Neural cell (in vitro differentiated cells): ENCODE measurements at regions not wholly inside any gene's neighbourhood (a gene's known extent, or its start where the extent isn't known, plus 50 kb on each side); places are given as distances from the start of the nearest gene placed in this dataset.

ENCODE experiments used
- H2AFZ ChIP-seq: fragments of 200-600, 300-800 bp; sonication (generic), shearing (Covaris generic); 2 replicates; pipeline ENCODE4 v1.6.0; 2014; ENCODE audit warnings: low read depth, mild to moderate bottlenecking, antibody characterized with exemption, low read length, moderate library complexity
- H3F3A ChIP-seq: fragments of 200-600 bp; shearing (Covaris generic); 2 replicates; pipeline ENCODE4 v1.6.1; 2016; ENCODE audit warnings: mild to moderate bottlenecking, moderate library complexity, mixed read lengths, antibody characterized with exemption, low read length; ENCODE audit not compliant: insufficient read depth, poor library complexity, severe bottlenecking
- H3K27ac ChIP-seq: fragments of 200-600, 300-800 bp; sonication (generic), shearing (Covaris generic); 2 replicates; pipeline ENCODE4 v1.5.1; 2014; ENCODE audit warnings: mild to moderate bottlenecking, low read length, moderate library complexity
- H3K27me3 ChIP-seq: fragments of 300-800, 200-600 bp; sonication (generic), shearing (Covaris generic); 2 replicates; pipeline ENCODE4 v1.6.0; 2014; ENCODE audit warnings: mild to moderate bottlenecking, low read depth, low read length, moderate library complexity; ENCODE audit not compliant: insufficient read depth
- H3K36me3 ChIP-seq: fragments of 300-800, 200-600 bp; sonication (generic), shearing (Covaris generic); 2 replicates; pipeline ENCODE4 v1.5.1; 2014; ENCODE audit warnings: mild to moderate bottlenecking, antibody characterized with exemption, low read length, moderate library complexity; ENCODE audit not compliant: insufficient read depth
- H3K4me2 ChIP-seq: fragments of 300-800, 200-600 bp; sonication (generic), shearing (Covaris generic); 2 replicates; pipeline ENCODE4 v1.6.0; 2014; ENCODE audit warnings: mild to moderate bottlenecking, low read length
- H3K4me3 ChIP-seq: fragments of 300-800, 200-600 bp; sonication (generic), shearing (Covaris generic); 2 replicates; pipeline ENCODE4 v1.5.1; 2014; ENCODE audit warnings: mild to moderate bottlenecking, low read length, moderate library complexity
- H3K79me2 ChIP-seq: fragments of 200-600 bp; shearing (Covaris generic); replicated peaks from 2 replicates; pipeline ENCODE4 v1.6.0; 2014; ENCODE audit warnings: mild to moderate bottlenecking, low read length, moderate library complexity; ENCODE audit not compliant: insufficient read depth
- H3K9ac ChIP-seq: fragments of 300-800, 200-600 bp; sonication (generic), shearing (Covaris generic); 2 replicates; pipeline ENCODE4 v1.6.1; 2016; ENCODE audit warnings: mild to moderate bottlenecking, low read length, mixed read lengths
- H3K9me2 ChIP-seq: fragments of 200-600 bp; shearing (Covaris generic); 2 replicates; pipeline ENCODE4 v1.6.1; 2016; ENCODE audit warnings: mild to moderate bottlenecking, low read length, mixed read lengths; ENCODE audit not compliant: insufficient read depth
- H3K9me3 ChIP-seq: fragments of 200-600, 300-800 bp; sonication (generic), shearing (Covaris generic); 2 replicates; pipeline ENCODE4 v1.6.1; 2016; ENCODE audit warnings: mild to moderate bottlenecking, mixed run types, low read length, moderate library complexity, mixed read lengths
- H4K20me1 ChIP-seq: fragments of 200-600 bp; shearing (Covaris generic); 2 replicates; pipeline ENCODE4 v1.6.1; 2016; ENCODE audit warnings: mild to moderate bottlenecking, mixed run types; ENCODE audit not compliant: insufficient read depth
- CTCF ChIP-seq: fragments of 450-650 bp; IDR thresholded peaks from 2 replicates; pipeline ENCODE4 v1.5.1; 2014; ENCODE audit warnings: antibody characterized with exemption, mild to moderate bottlenecking, moderate library complexity; ENCODE audit not compliant: poor library complexity, severe bottlenecking
- EP300 ChIP-seq: fragments of 450-650 bp; conservative IDR thresholded peaks from 2 replicates; pipeline ENCODE4 v1.6.1; 2014; ENCODE audit warnings: antibody characterized with exemption, mild to moderate bottlenecking, moderate library complexity; ENCODE audit not compliant: poor library complexity, severe bottlenecking
- EZH2 ChIP-seq: fragments of 200-600, 300-800 bp; shearing (Covaris generic), sonication (generic); IDR thresholded peaks from 2 replicates; pipeline ENCODE4 v1.6.1; 2014; ENCODE audit warnings: antibody characterized with exemption, low read length, borderline replicate concordance, mild to moderate bottlenecking; ENCODE audit not compliant: insufficient read depth, poor library complexity, severe bottlenecking
- MXI1 ChIP-seq: fragments of 450-650 bp; conservative IDR thresholded peaks from 2 replicates; pipeline ENCODE4 v1.6.1; 2014; ENCODE audit warnings: antibody characterized with exemption, mild to moderate bottlenecking; ENCODE audit not compliant: poor library complexity, severe bottlenecking
- POLR2AphosphoS5 ChIP-seq: IDR thresholded peaks from 2 replicates; pipeline ENCODE4 v1.6.1; 2012
- RAD21 ChIP-seq: fragments of 450-650 bp; conservative IDR thresholded peaks from 2 replicates; pipeline ENCODE4 v1.6.1; 2014; ENCODE audit warnings: antibody characterized with exemption, mild to moderate bottlenecking, moderate library complexity
- REST ChIP-seq: IDR thresholded peaks from 2 replicates; pipeline ENCODE4 v1.6.1; 2012; ENCODE audit warnings: borderline replicate concordance
- SMC3 ChIP-seq: fragments of 450-650 bp; conservative IDR thresholded peaks from 2 replicates; pipeline ENCODE4 v1.6.1; 2014; ENCODE audit warnings: antibody characterized with exemption, mild to moderate bottlenecking, moderate library complexity; ENCODE audit not compliant: poor library complexity
- TAF1 ChIP-seq: IDR thresholded peaks from 2 replicates; pipeline ENCODE4 v1.6.1; 2012; ENCODE audit warnings: low read depth

GRCh38 chr14:53793790-53794505, 162.7 kb downstream of the BMP4 start:
- Histone ChIP-seq H4K20me1 (no peaks in the 10 kb centered on the region), H3K36me3 (no peaks in the 10 kb centered on the region), H2AFZ (no peak overlapping the region), H3K9me2 (no peaks in the 10 kb centered on the region), H3F3A (no peaks in the 10 kb centered on the region), H3K27ac (no peak overlapping the region), H3K79me2 (no peaks in the 10 kb centered on the region), H3K27me3 (no peaks in the 10 kb centered on the region), H3K4me3 (no peak overlapping the region), H3K9ac (no peak overlapping the region), H3K4me2 (no peak overlapping the region), H3K9me3 (no peaks in the 10 kb centered on the region)
- TF ChIP-seq POLR2AphosphoS5 (no peak), RAD21 (no peak), CTCF (no peak), EZH2 (no peak), SMC3 (no peak), REST (no peak), TAF1 (no peak), EP300 (no peak), MXI1 (no peak)

- no peaks in the 10 kb centered on the region for H3K36me3 ChIP-seq
- no peak overlapping the region for H2AFZ ChIP-seq
- H4K20me1 ChIP-seq = no peaks in the 10 kb centered on the region
- H3K9ac ChIP-seq = no peak overlapping the region
- no peaks in the 10 kb centered on the region for H3K9me3 ChIP-seq
- no peak overlapping the region for H3K27ac ChIP-seq
- H3K4me2 ChIP-seq = no peak overlapping the region
- no peaks in the 10 kb centered on the region for H3K79me2 ChIP-seq
- H3K27me3 ChIP-seq = no peaks in the 10 kb centered on the region
- H3K4me3 ChIP-seq = no peak overlapping the region
- H3F3A ChIP-seq = no peaks in the 10 kb centered on the region
- H3K9me2 ChIP-seq = no peaks in the 10 kb centered on the region
- no peak for TF ChIP-seq EZH2
- TF ChIP-seq MXI1 = no peak
- no peak for TF ChIP-seq REST
- no peak for TF ChIP-seq EP300
- TF ChIP-seq POLR2AphosphoS5 = no peak
- no peak for TF ChIP-seq SMC3
- TF ChIP-seq TAF1 = no peak
- no peak for TF ChIP-seq RAD21
- no peak for TF ChIP-seq CTCF
Measured at GRCh38 chr14:53792909-53793308, 163.7 kb downstream of the BMP4 start.
